MM.1S (cell line): ENCODE measurements at regions not wholly inside any gene's neighbourhood (a gene's known extent, or its start where the extent isn't known, plus 50 kb on each side); places are given as distances from the start of the nearest gene placed in this dataset.

Source experiments
- DNase-seq: peaks from one replicate; pipeline ENCODE4 v3.0.0-alpha.2; 2015
- H2AFZ ChIP-seq: fragments of 300-600 bp; sonication (generic); 2 replicates; pipeline ENCODE4 v1.6.0; 2016; ENCODE audit warnings: antibody characterized with exemption, low read length
- H3F3A ChIP-seq: fragments of 300-600 bp; sonication (generic); 2 replicates; pipeline ENCODE4 v1.6.1; 2016; ENCODE audit warnings: mild to moderate bottlenecking, antibody characterized with exemption, low read length, moderate library complexity, mixed read lengths; ENCODE audit not compliant: insufficient read depth
- H3K27ac ChIP-seq: fragments of 300-600 bp; sonication (generic); 2 replicates; pipeline ENCODE4 v1.5.1; 2016; ENCODE audit warnings: mild to moderate bottlenecking, low read length
- H3K27me3 ChIP-seq: fragments of 300-600 bp; sonication (generic); replicated peaks from 2 replicates; pipeline ENCODE4 v1.6.0; 2016; ENCODE audit warnings: low read length; ENCODE audit not compliant: insufficient read depth
- H3K36me3 ChIP-seq: fragments of 300-600 bp; sonication (generic); replicated peaks from 2 replicates; pipeline ENCODE4 v1.6.1; 2016; ENCODE audit warnings: mild to moderate bottlenecking, low read length, mixed read lengths; ENCODE audit not compliant: insufficient read depth
- H3K4me1 ChIP-seq: fragments of 300-600 bp; sonication (generic); 2 replicates; pipeline ENCODE4 v1.6.1; 2016; ENCODE audit warnings: low read length, mixed read lengths
- H3K4me2 ChIP-seq: fragments of 300-600 bp; sonication (generic); 2 replicates; pipeline ENCODE4 v1.6.0; 2016; ENCODE audit warnings: low read depth, low read length
- H3K4me3 ChIP-seq: fragments of 300-600 bp; sonication (generic); 2 replicates; pipeline ENCODE4 v1.5.1; 2016; ENCODE audit warnings: low read length, mixed read lengths
- H3K79me2 ChIP-seq: fragments of 300-600 bp; sonication (generic); 2 replicates; pipeline ENCODE4 v1.6.1; 2016; ENCODE audit warnings: mixed run types, low read length, mixed read lengths
- H3K9ac ChIP-seq: fragments of 300-600 bp; sonication (generic); 2 replicates; pipeline ENCODE4 v1.6.1; 2016; ENCODE audit warnings: low read length, mixed read lengths
- H3K9me2 ChIP-seq: fragments of 300-600 bp; sonication (generic); replicated peaks from 2 replicates; pipeline ENCODE4 v1.6.1; 2016; ENCODE audit warnings: mild to moderate bottlenecking, low read length, mixed read lengths; ENCODE audit not compliant: insufficient read depth
- H3K9me3 ChIP-seq: fragments of 300-600 bp; sonication (generic); replicated peaks from 2 replicates; pipeline ENCODE4 v1.6.1; 2016; ENCODE audit warnings: mild to moderate bottlenecking, low read length, mixed read lengths; ENCODE audit not compliant: insufficient read depth
- H4K20me1 ChIP-seq: fragments of 300-600 bp; sonication (generic); 2 replicates; pipeline ENCODE4 v1.6.1; 2016; ENCODE audit warnings: mild to moderate bottlenecking, low read length, moderate library complexity, mixed read lengths; ENCODE audit not compliant: insufficient read depth
- EZH2 ChIP-seq: fragments of 300-600 bp; sonication (generic); optimal IDR thresholded peaks from 2 replicates; pipeline ENCODE3; 2017; ENCODE audit warnings: low read depth, mild to moderate bottlenecking, antibody characterized with exemption, low read length, mixed read lengths
- EZH2phosphoT487 ChIP-seq: fragments of 300-600 bp; sonication (generic); IDR thresholded peaks from 2 replicates; pipeline ENCODE4 v1.6.1; 2018; ENCODE audit warnings: antibody characterized with exemption, low read length
- TF ChIP-seq, protein P1 (sequence below): fragments of 300-600 bp; sonication (generic); IDR thresholded peaks from 2 replicates; pipeline ENCODE4 v1.5.1; 2016; ENCODE audit warnings: antibody characterized with exemption, low read length, mixed read lengths

GRCh38 chr10:129405389-129405788 lies 61.7 kb upstream of the MGMT start:
- no peaks in the 10 kb centered on the region for H3K9me2 ChIP-seq

DNA sequence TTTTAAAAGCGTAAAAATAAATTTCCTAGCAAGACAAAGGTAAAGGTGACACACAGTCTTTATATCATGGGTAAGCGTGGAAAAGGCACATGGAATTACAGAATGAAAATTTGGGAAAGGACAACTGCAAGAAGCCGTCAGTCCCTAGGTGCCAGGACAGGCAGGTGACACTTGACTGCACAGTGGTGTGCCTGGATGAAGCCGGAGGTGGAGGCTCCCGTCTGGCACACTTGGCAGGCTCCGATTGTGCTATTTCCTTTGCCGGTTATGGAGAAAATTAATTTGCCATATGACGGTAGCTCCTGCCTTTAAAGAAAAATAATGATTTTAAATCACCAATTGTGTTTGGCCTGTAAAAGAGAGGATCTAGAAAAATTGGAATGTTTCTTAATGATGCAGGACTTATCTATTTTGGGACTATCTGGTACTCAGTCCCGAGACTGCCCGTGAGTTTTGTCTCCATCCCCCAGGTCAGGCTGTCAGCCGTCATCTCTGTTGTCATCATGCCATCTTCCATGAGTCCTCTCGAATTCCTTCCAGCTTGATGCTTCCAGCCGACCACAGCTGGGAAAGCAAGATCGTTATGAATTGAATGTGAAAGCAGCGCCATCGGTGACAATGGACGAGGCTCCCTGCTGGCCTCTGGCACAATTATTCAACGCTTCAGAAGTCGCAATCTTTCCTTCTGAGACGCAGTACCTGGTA lies 56.2 kb upstream of the MGMT start:
- TF ChIP-seq EZH2phosphoT487 = no peak
- TF ChIP-seq EZH2 = no peak
- TF ChIP-seq, protein P1, sequence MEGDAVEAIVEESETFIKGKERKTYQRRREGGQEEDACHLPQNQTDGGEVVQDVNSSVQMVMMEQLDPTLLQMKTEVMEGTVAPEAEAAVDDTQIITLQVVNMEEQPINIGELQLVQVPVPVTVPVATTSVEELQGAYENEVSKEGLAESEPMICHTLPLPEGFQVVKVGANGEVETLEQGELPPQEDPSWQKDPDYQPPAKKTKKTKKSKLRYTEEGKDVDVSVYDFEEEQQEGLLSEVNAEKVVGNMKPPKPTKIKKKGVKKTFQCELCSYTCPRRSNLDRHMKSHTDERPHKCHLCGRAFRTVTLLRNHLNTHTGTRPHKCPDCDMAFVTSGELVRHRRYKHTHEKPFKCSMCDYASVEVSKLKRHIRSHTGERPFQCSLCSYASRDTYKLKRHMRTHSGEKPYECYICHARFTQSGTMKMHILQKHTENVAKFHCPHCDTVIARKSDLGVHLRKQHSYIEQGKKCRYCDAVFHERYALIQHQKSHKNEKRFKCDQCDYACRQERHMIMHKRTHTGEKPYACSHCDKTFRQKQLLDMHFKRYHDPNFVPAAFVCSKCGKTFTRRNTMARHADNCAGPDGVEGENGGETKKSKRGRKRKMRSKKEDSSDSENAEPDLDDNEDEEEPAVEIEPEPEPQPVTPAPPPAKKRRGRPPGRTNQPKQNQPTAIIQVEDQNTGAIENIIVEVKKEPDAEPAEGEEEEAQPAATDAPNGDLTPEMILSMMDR = no peak
- no peak overlapping the region for H2AFZ ChIP-seq
- H3K36me3 ChIP-seq = no peaks in the 10 kb centered on the region
- H3K9me3 ChIP-seq = no peaks in the 10 kb centered on the region; the same call in 1 of the 2 replicates
- H3K4me1 ChIP-seq = no peaks in the 10 kb centered on the region
- no peak overlapping the region for H3K9ac ChIP-seq
- H3K4me2 ChIP-seq = no peak overlapping the region
- no peaks in the 10 kb centered on the region for H3F3A ChIP-seq
- H3K79me2 ChIP-seq = no peaks in the 10 kb centered on the region
- no peaks in the 10 kb centered on the region for H3K27me3 ChIP-seq
- no peak overlapping the region for H3K27ac ChIP-seq
- no peaks in the 10 kb centered on the region for H3K9me2 ChIP-seq
- DNase-seq = no peak
- no peaks in the 10 kb centered on the region for H4K20me1 ChIP-seq
- no peak overlapping the region for H3K4me3 ChIP-seq

More at GRCh38 chr10:129405389-129405788, 61.7 kb upstream of the MGMT start:
- Histone ChIP-seq H2AFZ (no peak overlapping the region), H3K4me2 (no peak overlapping the region), H3F3A (no peaks in the 10 kb centered on the region), H3K79me2 (no peaks in the 10 kb centered on the region), H4K20me1 (no peaks in the 10 kb centered on the region), H3K9ac (no peak overlapping the region), H3K27me3 (no peaks in the 10 kb centered on the region), H3K4me3 (no peak overlapping the region), H3K9me3 (no peaks in the 10 kb centered on the region; the same call in 1 of the 2 replicates), H3K36me3 (no peaks in the 10 kb centered on the region), H3K27ac (no peak overlapping the region), H3K4me1 (no peaks in the 10 kb centered on the region)
- TF ChIP-seq EZH2 (no peak), EZH2phosphoT487 (no peak)
- TF ChIP-seq, protein P1 = no peak
- DNase-seq = no peak

GRCh38 chr10:129411393-129411705 lies 55.7 kb upstream of the MGMT start:
- TF ChIP-seq EZH2 (no peak), EZH2phosphoT487 (no peak)
- TF ChIP-seq, protein P1 = no peak
- H3K4me1 ChIP-seq = no peaks in the 10 kb centered on the region

More at GRCh38 chr10:129411393-129411705, 55.7 kb upstream of the MGMT start:
- Histone ChIP-seq H3K27ac (no peak overlapping the region), H3K27me3 (no peaks in the 10 kb centered on the region), H3K36me3 (no peaks in the 10 kb centered on the region), H3F3A (no peaks in the 10 kb centered on the region), H3K9me2 (no peaks in the 10 kb centered on the region), H3K9me3 (no peaks in the 10 kb centered on the region; the same call in 1 of the 2 replicates), H3K79me2 (no peaks in the 10 kb centered on the region), H4K20me1 (no peaks in the 10 kb centered on the region), H3K4me2 (no peak overlapping the region), H2AFZ (no peak overlapping the region), H3K9ac (no peak overlapping the region), H3K4me3 (no peak overlapping the region)
- no peak for DNase-seq
